Fibroblast of mammary gland (primary cell): ENCODE measurements at regions not wholly inside any gene's neighbourhood (a gene's known extent, or its start where the extent isn't known, plus 50 kb on each side); places are given as distances from the start of the nearest gene placed in this dataset.
A peak's percentile ranks its signal among the peaks of the same experiment; 100 is the strongest.

Experiments used
- DNase-seq: peaks from one replicate; pipeline ENCODE4 v3.0.0-alpha.2; 2010; ENCODE audit warnings: low read depth
- H3K4me3 ChIP-seq: 2 replicates; pipeline ENCODE4 v1.5.1; 2011; ENCODE audit warnings: low read depth, mild to moderate bottlenecking, low read length, moderate library complexity; ENCODE audit not compliant: control insufficient read depth
- TF ChIP-seq, protein P1 (sequence below): conservative IDR thresholded peaks from 2 replicates; pipeline ENCODE4 v1.5.1; 2011; ENCODE audit warnings: low read depth, low read length, inconsistent platforms; ENCODE audit not compliant: control insufficient read depth, insufficient read depth

GRCh38 chr3:106059953-106060517, 191.2 kb upstream of the CBLB start:
- DNase-seq = no peak
- no peak overlapping the region for H3K4me3 ChIP-seq
- TF ChIP-seq, protein P1, sequence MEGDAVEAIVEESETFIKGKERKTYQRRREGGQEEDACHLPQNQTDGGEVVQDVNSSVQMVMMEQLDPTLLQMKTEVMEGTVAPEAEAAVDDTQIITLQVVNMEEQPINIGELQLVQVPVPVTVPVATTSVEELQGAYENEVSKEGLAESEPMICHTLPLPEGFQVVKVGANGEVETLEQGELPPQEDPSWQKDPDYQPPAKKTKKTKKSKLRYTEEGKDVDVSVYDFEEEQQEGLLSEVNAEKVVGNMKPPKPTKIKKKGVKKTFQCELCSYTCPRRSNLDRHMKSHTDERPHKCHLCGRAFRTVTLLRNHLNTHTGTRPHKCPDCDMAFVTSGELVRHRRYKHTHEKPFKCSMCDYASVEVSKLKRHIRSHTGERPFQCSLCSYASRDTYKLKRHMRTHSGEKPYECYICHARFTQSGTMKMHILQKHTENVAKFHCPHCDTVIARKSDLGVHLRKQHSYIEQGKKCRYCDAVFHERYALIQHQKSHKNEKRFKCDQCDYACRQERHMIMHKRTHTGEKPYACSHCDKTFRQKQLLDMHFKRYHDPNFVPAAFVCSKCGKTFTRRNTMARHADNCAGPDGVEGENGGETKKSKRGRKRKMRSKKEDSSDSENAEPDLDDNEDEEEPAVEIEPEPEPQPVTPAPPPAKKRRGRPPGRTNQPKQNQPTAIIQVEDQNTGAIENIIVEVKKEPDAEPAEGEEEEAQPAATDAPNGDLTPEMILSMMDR = no peak

DNA sequence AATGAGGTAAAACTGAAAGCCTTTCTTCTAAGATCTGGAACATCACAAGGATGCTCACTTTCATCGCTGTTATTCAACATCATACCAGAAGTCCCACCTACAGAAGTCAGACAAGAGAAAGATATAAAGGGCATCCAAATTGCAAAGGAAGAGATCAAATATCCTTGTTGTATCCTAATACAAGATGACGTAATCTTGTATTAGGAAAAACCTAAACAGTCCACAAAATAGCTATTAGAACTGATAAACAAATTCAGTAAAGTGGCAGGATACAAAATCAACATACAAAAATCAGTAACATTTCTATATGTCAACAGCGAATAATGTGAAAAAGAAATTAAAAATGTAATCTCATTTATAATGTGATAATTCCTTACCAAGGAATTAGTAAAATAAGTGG, 195.1 kb upstream of the CBLB start:
- TF ChIP-seq, protein P1 = no peak
- DNase-seq = no peak
- no peak overlapping the region for H3K4me3 ChIP-seq

DNA sequence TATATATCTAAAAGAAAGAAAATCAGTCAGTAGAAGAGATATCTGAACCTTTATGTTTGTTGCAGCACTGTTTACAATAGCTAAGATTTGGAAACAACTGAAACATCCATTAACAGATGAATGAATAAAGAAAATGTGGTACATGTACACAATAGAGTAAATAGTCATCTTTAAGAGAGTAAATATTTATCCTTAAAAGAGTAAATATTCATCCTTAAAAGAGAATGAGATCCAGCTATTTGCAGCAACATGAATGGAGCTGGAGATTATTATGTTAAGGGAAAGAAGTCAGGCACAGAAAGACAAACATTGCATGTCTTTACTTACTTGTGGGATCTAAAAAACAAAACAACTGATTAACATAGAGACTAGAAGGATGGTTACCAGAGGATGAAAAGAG, 197.0 kb upstream of the CBLB start:
- TF ChIP-seq, protein P1 = no peak
- no peak for DNase-seq

DNA sequence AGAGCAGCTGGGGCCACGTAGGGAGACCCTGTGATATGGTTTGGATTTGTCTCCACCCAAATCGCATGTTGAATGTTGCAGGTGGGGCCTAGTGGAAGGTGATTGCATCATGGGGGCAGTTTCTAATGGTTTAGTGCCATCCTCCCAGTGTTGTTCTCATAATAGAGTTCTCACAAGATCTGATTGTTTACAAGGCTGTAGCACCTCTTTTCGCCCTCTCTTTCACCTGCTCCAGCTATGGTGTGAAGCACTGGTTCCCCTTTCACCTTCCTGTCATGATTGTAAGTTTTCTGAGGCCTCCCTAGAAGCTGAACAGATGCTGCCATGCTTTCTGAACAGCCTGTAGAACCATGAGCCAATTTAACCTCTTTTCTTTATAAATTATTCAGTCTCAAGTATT, 198.9 kb upstream of the CBLB start:
- TF ChIP-seq, protein P1 = no peak
- H3K4me3 ChIP-seq = no peak overlapping the region
- DNase-seq = no peak

More for the DNA sequence above, 197.0 kb upstream of the CBLB start:
- H3K4me3 ChIP-seq = no peak overlapping the region

- DNase-seq = no peak
- H3K4me3 ChIP-seq = no peak overlapping the region
- TF ChIP-seq, protein P1 = no peak
Observed at GRCh38 chr3:106068381-106068780, 199.6 kb upstream of the CBLB start.

GRCh38 chr3:106068795-106069194, 200.0 kb upstream of the CBLB start:
- DNase-seq = peak; percentile 41
- TF ChIP-seq, protein P1 = no peak
- H3K4me3 ChIP-seq = no peak overlapping the region

GRCh38 chr3:106070187-106070586, 201.4 kb upstream of the CBLB start:
- no peak for DNase-seq
- no peak overlapping the region for H3K4me3 ChIP-seq
- TF ChIP-seq, protein P1 = no peak
